ENCODE measurements at regions not wholly inside any gene's neighbourhood (a gene's known extent, or its start where the extent isn't known, plus 50 kb on each side); places are given as distances from the start of the nearest gene placed in this dataset.

GRCh38 chr10:78461333-78461732, 427.7 kb downstream of the RPS24 start:
- H3K27ac ChIP-seq, result no peak overlapping the region
- DNase-seq (ENCODE audit: low read depth in 1 of 2, low spot score in 1 of 2), result no peak
- H3K9me3 ChIP-seq (ENCODE audit: low read depth), result no peaks in the 10 kb centered on the region
- H3K27me3 ChIP-seq, result no peaks in the 10 kb centered on the region
- no peak overlapping the region for H3K4me3 ChIP-seq
- H3K4me1 ChIP-seq (ENCODE audit: low read depth), result no peaks in the 10 kb centered on the region
- no peak for TF ChIP-seq CTCF (IDR thresholded peaks at IDR 0.05; ENCODE audit: low read depth, low read length)
- H3K36me3 ChIP-seq, result no peaks in the 10 kb centered on the region

GRCh38 chr10:78462176-78462575, 428.5 kb downstream of the RPS24 start:
- no peak for DNase-seq (ENCODE audit: low read depth in 1 of 2, low spot score in 1 of 2)
- H3K9me3 ChIP-seq (ENCODE audit: low read depth), result no peaks in the 10 kb centered on the region

GRCh38 chr10:78462726-78463228, 429.1 kb downstream of the RPS24 start:
- Histone ChIP-seq H3K27ac (no peak overlapping the region), H3K4me3 (no peak overlapping the region), H3K27me3 (no peaks in the 10 kb centered on the region), H3K9me3 (ENCODE audit: low read depth) (no peaks in the 10 kb centered on the region), H3K4me1 (ENCODE audit: low read depth) (no peaks in the 10 kb centered on the region), H3K36me3 (no peaks in the 10 kb centered on the region)
- no peak for TF ChIP-seq CTCF (IDR thresholded peaks at IDR 0.05; ENCODE audit: low read depth, low read length)
- DNase-seq (ENCODE audit: low read depth in 1 of 2, low spot score in 1 of 2), result no peak

More at GRCh38 chr10:78462176-78462575, 428.5 kb downstream of the RPS24 start:
- Histone ChIP-seq H3K4me1 (ENCODE audit: low read depth) (no peaks in the 10 kb centered on the region), H3K27me3 (no peaks in the 10 kb centered on the region), H3K27ac (no peak overlapping the region), H3K36me3 (no peaks in the 10 kb centered on the region), H3K4me3 (no peak overlapping the region)
- no peak for TF ChIP-seq CTCF (IDR thresholded peaks at IDR 0.05; ENCODE audit: low read depth, low read length)

GRCh38 chr10:78464118-78464855, 430.6 kb downstream of the RPS24 start:
- DNase-seq (ENCODE audit: low read depth in 1 of 2, low spot score in 1 of 2), result no peak
- TF ChIP-seq CTCF (IDR thresholded peaks at IDR 0.05; ENCODE audit: low read depth, low read length), result no peak
- Histone ChIP-seq H3K36me3 (no peaks in the 10 kb centered on the region), H3K4me3 (no peak overlapping the region), H3K27ac (no peak overlapping the region), H3K9me3 (ENCODE audit: low read depth) (no peaks in the 10 kb centered on the region), H3K27me3 (no peaks in the 10 kb centered on the region), H3K4me1 (ENCODE audit: low read depth) (no peaks in the 10 kb centered on the region)

GRCh38 chr10:78464856-78465267, 431.2 kb downstream of the RPS24 start:
- Histone ChIP-seq H3K27me3 (no peaks in the 10 kb centered on the region), H3K27ac (no peak overlapping the region), H3K36me3 (no peaks in the 10 kb centered on the region), H3K4me1 (ENCODE audit: low read depth) (no peaks in the 10 kb centered on the region), H3K4me3 (no peak overlapping the region), H3K9me3 (ENCODE audit: low read depth) (no peaks in the 10 kb centered on the region)
- no peak for TF ChIP-seq CTCF (IDR thresholded peaks at IDR 0.05; ENCODE audit: low read depth, low read length)
- no peak for DNase-seq (ENCODE audit: low read depth in 1 of 2, low spot score in 1 of 2)

Data from cardiac muscle cell (in vitro differentiated cells and primary cell).